Coronary artery (tissue), 2 donors: ENCODE measurements at regions not wholly inside any gene's neighbourhood (a gene's known extent, or its start where the extent isn't known, plus 50 kb on each side); places are given as distances from the start of the nearest gene placed in this dataset.
"Not testable (repeated sequence)": the region's sequence is repeated elsewhere in the genome, so short reads cannot be mapped to it uniquely, and the experiment has no call there.

Experiments used
- DNase-seq: peaks from one replicate; pipeline ENCODE4 v3.0.0-alpha.2; 2017; ENCODE audit warnings: low spot score
- H3K27ac ChIP-seq, 2 donors: fragments of 200-600 bp; sonication (generic); one replicate each; pipeline ENCODE4 v1.5.1; 2016 to 2019
- H3K4me3 ChIP-seq: fragments of 200-600 bp; sonication (generic); 2 replicates; pipeline ENCODE4 v1.5.1; 2016; ENCODE audit warnings: mild to moderate bottlenecking, moderate library complexity
- CTCF ChIP-seq: fragments of 200-600 bp; sonication (generic); IDR thresholded peaks from one replicate; pipeline ENCODE4 v1.5.1; 2019; ENCODE audit warnings: antibody characterized with exemption

DNA sequence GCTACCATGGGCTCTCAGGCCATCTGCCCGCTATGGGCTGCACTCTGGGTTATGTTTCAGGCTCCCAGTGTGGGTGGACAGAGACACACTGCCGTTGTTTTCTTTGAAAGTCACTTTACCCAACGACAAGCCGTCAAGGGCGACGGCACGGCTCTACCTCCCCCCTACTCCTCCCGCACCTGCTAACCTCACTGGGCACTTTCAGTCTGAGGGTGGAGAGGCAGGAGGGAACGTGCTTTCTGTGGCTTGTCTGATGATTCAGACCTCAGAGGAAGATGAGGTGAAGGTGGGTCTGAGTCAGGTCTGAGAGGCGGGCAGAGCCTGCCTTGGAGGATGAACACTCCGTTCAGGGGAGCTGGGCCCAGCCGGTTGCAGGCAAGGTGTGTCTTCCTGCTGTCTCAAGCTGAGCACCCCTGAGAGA lies 147.6 kb upstream of the HDAC4 start:
- H3K4me3 ChIP-seq, result no peak overlapping the region
- TF ChIP-seq CTCF, result no peak
- H3K27ac ChIP-seq, result no peak overlapping the region
- peak; percentile 61 for DNase-seq

GRCh38 chr2:239547140-239547539 lies 146.3 kb upstream of the HDAC4 start:
- DNase-seq, H3K27ac ChIP-seq: not testable (repeated sequence)

GRCh38 chr2:239546541-239546940 lies 145.7 kb upstream of the HDAC4 start:
- Histone ChIP-seq H3K27ac (no peak overlapping the region), H3K4me3 (no peak overlapping the region)
- TF ChIP-seq CTCF, result no peak
- no peak for DNase-seq

More at GRCh38 chr2:239547140-239547539, 146.3 kb upstream of the HDAC4 start:
- not testable (repeated sequence) for H3K4me3 ChIP-seq

- TF ChIP-seq CTCF, result no peak
- Histone ChIP-seq H3K27ac (no peak overlapping the region), H3K4me3 (no peak overlapping the region)
- peak; percentile 50 for DNase-seq
Observed at GRCh38 chr2:239545741-239546392, 145.0 kb upstream of the HDAC4 start.

DNA sequence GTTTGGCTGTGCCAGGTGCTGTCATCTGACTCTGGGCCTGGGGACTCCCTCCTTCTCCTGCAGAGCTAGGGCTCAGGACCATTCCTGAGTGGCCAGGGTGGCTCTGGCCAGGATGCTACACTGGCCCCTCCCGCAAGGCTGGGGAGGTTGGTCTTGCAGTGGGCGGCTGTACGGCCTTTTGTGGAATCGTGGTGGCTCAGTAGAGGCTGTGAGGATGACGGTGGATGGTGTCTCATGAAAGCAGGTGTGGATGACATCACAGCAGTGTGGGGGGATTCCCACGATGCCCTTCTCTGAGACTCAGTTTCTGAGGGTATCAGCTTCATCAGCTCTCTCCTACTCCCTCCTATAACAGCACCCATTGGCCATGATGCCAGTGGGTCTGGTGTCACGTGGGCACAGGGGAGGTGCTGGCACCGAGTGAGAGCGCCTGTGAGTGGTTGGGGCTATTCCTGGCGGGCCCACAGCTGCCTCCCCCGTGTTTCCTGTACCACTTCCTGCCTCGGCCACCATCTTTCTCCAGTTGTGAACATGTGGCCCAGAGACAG lies 144.2 kb upstream of the HDAC4 start:
- Histone ChIP-seq H3K27ac (no peak overlapping the region), H3K4me3 (no peak overlapping the region)
- TF ChIP-seq CTCF, result no peak
- DNase-seq, result peak; percentile 61

GRCh38 chr2:239544143-239544917 lies 143.5 kb upstream of the HDAC4 start:
- no peak for DNase-seq
- no peak overlapping the region for H3K27ac ChIP-seq
- TF ChIP-seq CTCF, result no peak

DNA sequence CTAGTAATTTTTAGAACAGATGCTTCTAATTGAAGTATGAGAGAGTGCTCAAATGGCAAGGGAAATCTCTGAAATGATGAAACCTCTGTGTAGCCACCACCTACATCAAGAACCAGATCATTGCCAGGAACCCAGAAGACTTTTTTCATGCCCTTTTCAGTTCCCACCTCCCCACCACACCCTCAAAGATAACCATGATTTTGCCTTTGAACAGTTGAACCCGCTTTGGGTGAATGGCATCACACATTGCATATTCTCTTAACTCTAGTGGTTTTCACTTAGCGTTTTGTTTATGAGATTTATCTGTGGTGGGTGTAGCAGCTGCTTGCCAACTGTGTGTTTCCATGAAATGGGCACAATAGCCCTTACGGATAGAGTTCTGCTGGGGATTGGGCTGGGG lies 142.9 kb upstream of the HDAC4 start:
- Histone ChIP-seq H3K27ac (no peak overlapping the region), H3K4me3 (no peak overlapping the region)
- no peak for DNase-seq
- no peak for TF ChIP-seq CTCF

More at GRCh38 chr2:239544143-239544917, 143.5 kb upstream of the HDAC4 start:
- no peak overlapping the region for H3K4me3 ChIP-seq
